ENCODE measurements at regions not wholly inside any gene's neighbourhood (a gene's known extent, or its start where the extent isn't known, plus 50 kb on each side); places are given as distances from the start of the nearest gene placed in this dataset.

GRCh38 chr20:48180618-48181017, 395.3 kb upstream of the SULF2 start:
- Histone ChIP-seq H3K9me3 (ENCODE audit: insufficient read depth, low read length, severe bottlenecking) (no peaks in the 10 kb centered on the region), H3K27me3 (ENCODE audit: insufficient read depth, low read length, poor library complexity) (no peaks in the 10 kb centered on the region), H3K79me2 (ENCODE audit: insufficient read depth, low read length) (no peaks in the 10 kb centered on the region), H2AFZ (ENCODE audit: low read depth, low read length) (no peak overlapping the region), H3K4me3 (ENCODE audit: low read depth in 1 of 2, low read length in 2 of 2) (no peak overlapping the region), H3K4me2 (ENCODE audit: insufficient read depth, low read length) (no peak overlapping the region), H3K27ac (ENCODE audit: low read length) (no peak overlapping the region), H4K20me1 (ENCODE audit: insufficient read depth, low read length) (no peaks in the 10 kb centered on the region), H3K9ac (ENCODE audit: low read depth, low read length) (no peak overlapping the region), H3K36me3 (ENCODE audit: insufficient read depth, low read length) (no peaks in the 10 kb centered on the region), H3K4me1 (ENCODE audit: insufficient read depth, low read length) (no peaks in the 10 kb centered on the region)
- no peak for DNase-seq
- TF ChIP-seq EZH2 (IDR thresholded peaks at IDR 0.05; ENCODE audit: borderline replicate concordance, low read depth, low read length, severe bottlenecking) (no peak), CTCF (IDR thresholded peaks at IDR 0.05; ENCODE audit: borderline replicate concordance, extremely low read depth, low read length, poor library complexity, severe bottlenecking) (no peak)
- ATAC-seq (ENCODE audit: insufficient read depth, low read depth): no peak

- no peak for DNase-seq
- no peaks in the 10 kb centered on the region for H3K4me1 ChIP-seq (ENCODE audit: insufficient read depth, low read length)
- H3K4me3 ChIP-seq (ENCODE audit: low read depth in 1 of 2, low read length in 2 of 2): no peak overlapping the region
These were observed 394.7 kb upstream of the SULF2 start for GRCh38 chr20:48180024-48180423.

GRCh38 chr20:48178633-48179032, 393.4 kb upstream of the SULF2 start:
- no peak overlapping the region for H3K4me3 ChIP-seq (ENCODE audit: low read depth in 1 of 2, low read length in 2 of 2)
- no peak overlapping the region for H3K9ac ChIP-seq (ENCODE audit: low read depth, low read length)
- H3K79me2 ChIP-seq (ENCODE audit: insufficient read depth, low read length): no peaks in the 10 kb centered on the region
- no peaks in the 10 kb centered on the region for H4K20me1 ChIP-seq (ENCODE audit: insufficient read depth, low read length)
- H2AFZ ChIP-seq (ENCODE audit: low read depth, low read length): no peak overlapping the region
- H3K4me1 ChIP-seq (ENCODE audit: insufficient read depth, low read length): no peaks in the 10 kb centered on the region
- TF ChIP-seq CTCF (IDR thresholded peaks at IDR 0.05; ENCODE audit: borderline replicate concordance, extremely low read depth, low read length, poor library complexity, severe bottlenecking) (no peak), EZH2 (IDR thresholded peaks at IDR 0.05; ENCODE audit: borderline replicate concordance, low read depth, low read length, severe bottlenecking) (no peak)
- H3K4me2 ChIP-seq (ENCODE audit: insufficient read depth, low read length): no peak overlapping the region
- H3K27ac ChIP-seq (ENCODE audit: low read length): no peak overlapping the region
- no peak for ATAC-seq (ENCODE audit: insufficient read depth, low read depth)
- H3K27me3 ChIP-seq (ENCODE audit: insufficient read depth, low read length, poor library complexity): no peaks in the 10 kb centered on the region
- H3K9me3 ChIP-seq (ENCODE audit: insufficient read depth, low read length, severe bottlenecking): no peaks in the 10 kb centered on the region
- H3K36me3 ChIP-seq (ENCODE audit: insufficient read depth, low read length): no peaks in the 10 kb centered on the region
- DNase-seq: no peak

More at GRCh38 chr20:48180024-48180423, 394.7 kb upstream of the SULF2 start:
- TF ChIP-seq CTCF (IDR thresholded peaks at IDR 0.05; ENCODE audit: borderline replicate concordance, extremely low read depth, low read length, poor library complexity, severe bottlenecking): no peak
- Histone ChIP-seq H3K27me3 (ENCODE audit: insufficient read depth, low read length, poor library complexity) (no peaks in the 10 kb centered on the region), H3K4me2 (ENCODE audit: insufficient read depth, low read length) (no peak overlapping the region), H4K20me1 (ENCODE audit: insufficient read depth, low read length) (no peaks in the 10 kb centered on the region), H3K79me2 (ENCODE audit: insufficient read depth, low read length) (no peaks in the 10 kb centered on the region), H3K9ac (ENCODE audit: low read depth, low read length) (no peak overlapping the region), H2AFZ (ENCODE audit: low read depth, low read length) (no peak overlapping the region), H3K27ac (ENCODE audit: low read length) (no peak overlapping the region), H3K9me3 (ENCODE audit: insufficient read depth, low read length, severe bottlenecking) (no peaks in the 10 kb centered on the region), H3K36me3 (ENCODE audit: insufficient read depth, low read length) (no peaks in the 10 kb centered on the region)
- no peak for ATAC-seq (ENCODE audit: insufficient read depth, low read depth)

GRCh38 chr20:48177058-48177457, 391.8 kb upstream of the SULF2 start:
- Histone ChIP-seq H3K4me1 (ENCODE audit: insufficient read depth, low read length) (no peaks in the 10 kb centered on the region), H3K27me3 (ENCODE audit: insufficient read depth, low read length, poor library complexity) (no peaks in the 10 kb centered on the region), H3K27ac (ENCODE audit: low read length) (no peak overlapping the region), H3K36me3 (ENCODE audit: insufficient read depth, low read length) (no peaks in the 10 kb centered on the region), H3K79me2 (ENCODE audit: insufficient read depth, low read length) (no peaks in the 10 kb centered on the region), H2AFZ (ENCODE audit: low read depth, low read length) (no peak overlapping the region), H3K4me3 (ENCODE audit: low read depth in 1 of 2, low read length in 2 of 2) (no peak overlapping the region), H3K4me2 (ENCODE audit: insufficient read depth, low read length) (no peak overlapping the region), H3K9ac (ENCODE audit: low read depth, low read length) (no peak overlapping the region), H3K9me3 (ENCODE audit: insufficient read depth, low read length, severe bottlenecking) (no peaks in the 10 kb centered on the region), H4K20me1 (ENCODE audit: insufficient read depth, low read length) (no peaks in the 10 kb centered on the region)
- no peak for TF ChIP-seq EZH2 (IDR thresholded peaks at IDR 0.05; ENCODE audit: borderline replicate concordance, low read depth, low read length, severe bottlenecking)
- TF ChIP-seq CTCF (IDR thresholded peaks at IDR 0.05; ENCODE audit: borderline replicate concordance, extremely low read depth, low read length, poor library complexity, severe bottlenecking): no peak
- DNase-seq: no peak
- ATAC-seq (ENCODE audit: insufficient read depth, low read depth): no peak
